ENCODE measurements at regions not wholly inside any gene's neighbourhood (a gene's known extent, or its start where the extent isn't known, plus 50 kb on each side); places are given as distances from the start of the nearest gene placed in this dataset.

DNA sequence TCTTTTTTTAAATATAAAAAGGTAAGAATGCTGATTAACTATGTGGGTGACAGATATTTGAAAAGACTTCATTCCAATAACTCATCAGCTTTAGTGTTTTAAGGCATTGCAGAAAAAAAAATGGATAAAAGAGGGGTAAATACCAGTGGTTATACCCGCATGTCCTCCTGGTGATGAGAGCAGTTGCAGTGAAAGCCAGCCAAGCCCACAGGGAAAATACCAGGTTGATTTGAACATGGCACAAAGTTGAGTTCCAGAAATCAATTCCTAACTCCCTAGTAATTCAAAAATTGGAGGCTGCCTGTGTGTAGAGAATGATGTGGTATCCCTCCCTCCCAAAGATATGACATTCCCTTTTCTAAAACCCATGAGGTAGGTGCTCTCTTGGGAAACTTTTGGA, 453.2 kb upstream of the SOX9 start:
- TF ChIP-seq CTCF (optimal IDR thresholded peaks at IDR 0.05 in 1 of 3, IDR thresholded peaks at IDR 0.05 in 1 of 3, conservative IDR thresholded peaks at IDR 0.05 in 1 of 3; ENCODE audit: extremely low read depth in 1 of 3, insufficient read depth in 2 of 3, low read length in 3 of 3) (no peak), EZH2 (IDR thresholded peaks at IDR 0.05; ENCODE audit: low read length) (no peak)

Data from keratinocyte (primary cell).